ENCODE measurements at regions not wholly inside any gene's neighbourhood (a gene's known extent, or its start where the extent isn't known, plus 50 kb on each side); places are given as distances from the start of the nearest gene placed in this dataset.

GRCh38 chr2:82848285-82848684, 1610.8 kb downstream of the SUCLG1 start:
- no peak for DNase-seq

- DNase-seq = no peak
These were observed 1620.0 kb downstream of the SUCLG1 start for GRCh38 chr2:82839036-82839435.

GRCh38 chr2:82837588-82838304, 1621.3 kb downstream of the SUCLG1 start:
- DNase-seq = no peak

- DNase-seq = no peak
These were observed 1624.2 kb downstream of the SUCLG1 start for GRCh38 chr2:82834893-82835292.

GRCh38 chr2:82827426-82827825, 1631.7 kb downstream of the SUCLG1 start:
- DNase-seq = no peak

- DNase-seq = no peak
These were observed 1632.6 kb downstream of the SUCLG1 start for GRCh38 chr2:82826437-82826836.

GRCh38 chr2:82825410-82826090, 1633.5 kb downstream of the SUCLG1 start:
- no peak for DNase-seq

GRCh38 chr2:82823892-82824291, 1635.2 kb downstream of the SUCLG1 start:
- DNase-seq = no peak

GRCh38 chr2:82819951-82820350, 1639.1 kb downstream of the SUCLG1 start:
- DNase-seq = no peak

- no peak for DNase-seq
These were observed 1644.9 kb downstream of the SUCLG1 start for GRCh38 chr2:82814146-82814545.

- DNase-seq = no peak
These were observed 1647.1 kb downstream of the SUCLG1 start for GRCh38 chr2:82811946-82812345.

GRCh38 chr2:82803307-82803706, 1655.8 kb downstream of the SUCLG1 start:
- DNase-seq = no peak

- DNase-seq = no peak
These were observed 1661.6 kb downstream of the SUCLG1 start for GRCh38 chr2:82797469-82797868.

GRCh38 chr2:82796132-82796531, 1662.9 kb downstream of the SUCLG1 start:
- DNase-seq = no peak

GRCh38 chr2:82795446-82795845, 1663.6 kb downstream of the SUCLG1 start:
- no peak for DNase-seq

GRCh38 chr2:82793711-82794435, 1665.2 kb downstream of the SUCLG1 start:
- no peak for DNase-seq

- DNase-seq = no peak
These were observed 1666.8 kb downstream of the SUCLG1 start for GRCh38 chr2:82792316-82792715.

GRCh38 chr2:82790206-82791021, 1668.7 kb downstream of the SUCLG1 start:
- DNase-seq = no peak

- no peak for DNase-seq
These were observed 1669.3 kb downstream of the SUCLG1 start for GRCh38 chr2:82789851-82790205.

GRCh38 chr2:82781176-82781915, 1677.7 kb downstream of the SUCLG1 start:
- DNase-seq = no peak

GRCh38 chr2:82780050-82780449, 1679.0 kb downstream of the SUCLG1 start:
- no peak for DNase-seq

GRCh38 chr2:82752396-82752795, 1706.7 kb downstream of the SUCLG1 start:
- no peak for DNase-seq

All from activated naive CD4-positive, alpha-beta T cell treated with Interleukin-2 at 50 U/mL for 16 hours (primary cell).